A549 (cell line): ENCODE measurements at regions not wholly inside any gene's neighbourhood (a gene's known extent, or its start where the extent isn't known, plus 50 kb on each side); places are given as distances from the start of the nearest gene placed in this dataset.
A peak's percentile ranks its signal among the peaks of the same experiment; 100 is the strongest.

Experiments used
- ATAC-seq, 2 experiments: fragments of 200-7000 bp in 1 of 2; fragments of >200 bp in 1 of 2; cut with Nextera tagmentation in 1 of 2; cut with Tn5 transposase in 1 of 2; 3 replicates each; pipeline versions ENCODE4 v1.8.0 to v1.9.1; 2018 to 2020; ENCODE audit warnings: mild to moderate bottlenecking in 1 of 2, moderate library complexity in 1 of 2
- CTCF ChIA-PET: fragments of 300-600 bp; sonication (Branson Sonifier 250); formaldehyde crosslinking; extraction: SDS; loops from one replicate; lab custom pipeline; 2021; ENCODE audit warnings: antibody characterized with exemption, inconsistent platforms; lab: Yijun Ruan, JAX
- POLR2A ChIA-PET: fragments of 350-600 bp; formaldehyde crosslinking; extraction: SDS; loops from one replicate; lab custom pipeline; 2021; ENCODE audit warnings: antibody characterized with exemption, inconsistent platforms; lab: Yijun Ruan, JAX
- DNase-seq, 2 experiments: peaks; one replicate each; pipeline versions ENCODE4 v3.0.0 to v3.0.0-alpha.2; 2011 to 2016; ENCODE audit warnings: low read depth in 1 of 2, low spot score in 1 of 2
- FAIRE-seq: peaks from 2 replicates; lab custom pipeline; 2011; peaks lifted over from hg19 to GRCh38; lab: Jason Lieb, UNC
- H3K27ac ChIP-seq, 2 experiments: fragments of >200 bp; sonication (Bioruptor Twin); formaldehyde crosslinking; 3 replicates each; pipeline ENCODE4 v1.5.1; 2016 to 2017
- H3K4me1 ChIP-seq: fragments of >200 bp; sonication (Bioruptor Twin); formaldehyde crosslinking; 3 replicates; pipeline ENCODE4 v1.6.1; 2016
- H3K4me2 ChIP-seq: fragments of >200 bp; sonication (Bioruptor Twin); formaldehyde crosslinking; 3 replicates; pipeline ENCODE4 v1.6.1; 2016
- H3K4me3 ChIP-seq: fragments of >200 bp; sonication (Bioruptor Twin); formaldehyde crosslinking; 3 replicates; pipeline ENCODE4 v1.5.1; 2016
- H3K9me3 ChIP-seq: fragments of >200 bp; sonication (Bioruptor Twin); formaldehyde crosslinking; 3 replicates; pipeline ENCODE4 v1.6.1; 2016
- CHD2 ChIP-seq: fragments of 150-350 bp; IDR thresholded peaks from 2 replicates; pipeline ENCODE4 v1.6.1; 2014; ENCODE audit warnings: low read length; ENCODE audit not compliant: partially characterized antibody
- CHD4 ChIP-seq: fragments of 200-600 bp; sonication (generic); IDR thresholded peaks from 2 replicates; pipeline ENCODE4 v1.6.1; 2016; ENCODE audit warnings: antibody characterized with exemption, mild to moderate bottlenecking, borderline replicate concordance
- E2F6 ChIP-seq: IDR thresholded peaks from 2 replicates; pipeline ENCODE4 v1.6.1; 2012; ENCODE audit warnings: low read depth, borderline replicate concordance
- EHF ChIP-seq: fragments of 250-450 bp; sonication (Bioruptor Pico); IDR thresholded peaks from 2 replicates; pipeline ENCODE4 v1.5.0; 2020; ENCODE audit warnings: mild to moderate bottlenecking
- KDM5A ChIP-seq: fragments of 200-600 bp; sonication (generic); IDR thresholded peaks from 2 replicates; pipeline ENCODE4 v1.6.1; 2016; ENCODE audit warnings: antibody characterized with exemption, mild to moderate bottlenecking
- NPAS2 ChIP-seq: fragments of 250-450 bp; sonication (Bioruptor Pico); IDR thresholded peaks from 2 replicates; pipeline ENCODE4 v1.8.0; 2022; ENCODE audit warnings: mild to moderate bottlenecking, moderate library complexity, borderline replicate concordance
- NR3C1 ChIP-seq: fragments of >200 bp; sonication (Bioruptor Twin); formaldehyde crosslinking; IDR thresholded peaks from 3 replicates; pipeline ENCODE4 v1.6.1; 2017
- RAD21 ChIP-seq, 2 experiments: fragments of >200 bp in 1 of 2; sonication (Bioruptor Twin) in 1 of 2; formaldehyde crosslinking in 1 of 2; IDR thresholded peaks in 1 of 2; conservative IDR thresholded peaks in 1 of 2; 2 replicates in 1 of 2; 3 replicates in 1 of 2; pipeline ENCODE4 v1.6.1; 2012 to 2018; ENCODE audit warnings: inconsistent platforms in 1 of 2
- SMC3 ChIP-seq: fragments of >200 bp; sonication (Bioruptor Twin); formaldehyde crosslinking; IDR thresholded peaks from 3 replicates; pipeline ENCODE4 v1.6.1; 2018; ENCODE audit warnings: inconsistent platforms
- SREBF2 ChIP-seq: fragments of 450-650 bp; IDR thresholded peaks from 2 replicates; pipeline ENCODE4 v1.6.1; 2014; ENCODE audit warnings: mild to moderate bottlenecking, moderate library complexity
- TFCP2L1 ChIP-seq: fragments of 250-450 bp; sonication (Bioruptor Pico); IDR thresholded peaks from 2 replicates; pipeline ENCODE4 v1.5.0; 2021; ENCODE audit warnings: mild to moderate bottlenecking
- TP53 ChIP-seq: fragments of 250-450 bp; sonication (Bioruptor Pico); IDR thresholded peaks from 2 replicates; pipeline ENCODE4 v1.5.0; 2021; ENCODE audit warnings: mild to moderate bottlenecking, moderate library complexity
- WGBS: methylation state at CpG from one replicate; pipeline ENCODE4 v1.1.6; 2017; ENCODE audit errors: missing lambda C conversion rate; 5-methylcytosine and 5-hydroxymethylcytosine counted together
- TF ChIP-seq, protein P1 (sequence below): fragments of >200 bp; sonication (Bioruptor Twin); formaldehyde crosslinking; IDR thresholded peaks from 3 replicates; pipeline ENCODE4 v1.5.1; 2016
- TF ChIP-seq, protein P2 (sequence below): fragments of 200-600 bp; sonication (generic); IDR thresholded peaks from 2 replicates; pipeline ENCODE4 v1.6.1; 2016; ENCODE audit warnings: antibody characterized with exemption, mild to moderate bottlenecking, moderate library complexity

- Histone ChIP-seq H3K4me1 (peaks cover 7% of the 10 kb centered on the region; the same call in 2 of the 3 replicates), H3K4me3 (no peak overlapping the region)
- WGBS, result 36% methylated on average over 1 of the region's 1 CpG
- DNase-seq, result peak; percentile 14 to 45
- TF ChIP-seq TP53 (no peak), RAD21 (conservative IDR thresholded peaks at IDR 0.05 in 1 of 2, IDR thresholded peaks at IDR 0.05 in 1 of 2) (peak; percentile 46 to 50; a peak in 4 of 5 replicates), TFCP2L1 (no peak), SMC3 (peak; percentile 57; the same call in 2 of the 3 replicates)
- TF ChIP-seq, protein P1, sequence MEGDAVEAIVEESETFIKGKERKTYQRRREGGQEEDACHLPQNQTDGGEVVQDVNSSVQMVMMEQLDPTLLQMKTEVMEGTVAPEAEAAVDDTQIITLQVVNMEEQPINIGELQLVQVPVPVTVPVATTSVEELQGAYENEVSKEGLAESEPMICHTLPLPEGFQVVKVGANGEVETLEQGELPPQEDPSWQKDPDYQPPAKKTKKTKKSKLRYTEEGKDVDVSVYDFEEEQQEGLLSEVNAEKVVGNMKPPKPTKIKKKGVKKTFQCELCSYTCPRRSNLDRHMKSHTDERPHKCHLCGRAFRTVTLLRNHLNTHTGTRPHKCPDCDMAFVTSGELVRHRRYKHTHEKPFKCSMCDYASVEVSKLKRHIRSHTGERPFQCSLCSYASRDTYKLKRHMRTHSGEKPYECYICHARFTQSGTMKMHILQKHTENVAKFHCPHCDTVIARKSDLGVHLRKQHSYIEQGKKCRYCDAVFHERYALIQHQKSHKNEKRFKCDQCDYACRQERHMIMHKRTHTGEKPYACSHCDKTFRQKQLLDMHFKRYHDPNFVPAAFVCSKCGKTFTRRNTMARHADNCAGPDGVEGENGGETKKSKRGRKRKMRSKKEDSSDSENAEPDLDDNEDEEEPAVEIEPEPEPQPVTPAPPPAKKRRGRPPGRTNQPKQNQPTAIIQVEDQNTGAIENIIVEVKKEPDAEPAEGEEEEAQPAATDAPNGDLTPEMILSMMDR, result peak; percentile 53
- TF ChIP-seq, all 56 proteins: peak for 3
- ChIA-PET CTCF (interaction anchor here (0.6 to 13.1 kb wide), 11 partner anchors 9 to 351 kb away, joined by 3 to 201 read pairs (median 4); no protein-coding TSS in a partner anchor), POLR2A (no interaction called here)
- no peaks in the 10 kb centered on the region for H3K9me3 ChIP-seq
- peak; percentile 28 for FAIRE-seq
- ATAC-seq, result no peak
- no peak overlapping the region for H3K4me2 ChIP-seq
- H3K27ac ChIP-seq, result no peak overlapping the region
These were observed 51.8 kb upstream of the ANK3 start for GRCh38 chr10:60441515-60441914.

GRCh38 chr10:60439641-60440040 is 50.0 kb upstream of the ANK3 start:
- FAIRE-seq, result no peak
- no peaks in the 10 kb centered on the region for H3K9me3 ChIP-seq
- ChIA-PET POLR2A (no interaction called here), CTCF (interaction anchor here (0.9 to 13.1 kb wide), 9 partner anchors 101 to 817 kb away, joined by 3 to 201 read pairs (median 12); no protein-coding TSS in a partner anchor)
- H3K4me3 ChIP-seq, result no peak overlapping the region
- no peak for ATAC-seq
- no peak for DNase-seq
- H3K4me1 ChIP-seq, result no peaks in the 10 kb centered on the region
- no peak overlapping the region for H3K27ac ChIP-seq
- TF ChIP-seq NR3C1 (no peak), EHF (CRISPR knock-in tag) (no peak), CHD2 (no peak), E2F6 (no peak), CHD4 (no peak), SREBF2 (no peak), KDM5A (no peak), RAD21 (conservative IDR thresholded peaks at IDR 0.05 in 1 of 2, IDR thresholded peaks at IDR 0.05 in 1 of 2) (no peak), TP53 (no peak), NPAS2 (CRISPR knock-in tag) (no peak)
- TF ChIP-seq, protein P2, sequence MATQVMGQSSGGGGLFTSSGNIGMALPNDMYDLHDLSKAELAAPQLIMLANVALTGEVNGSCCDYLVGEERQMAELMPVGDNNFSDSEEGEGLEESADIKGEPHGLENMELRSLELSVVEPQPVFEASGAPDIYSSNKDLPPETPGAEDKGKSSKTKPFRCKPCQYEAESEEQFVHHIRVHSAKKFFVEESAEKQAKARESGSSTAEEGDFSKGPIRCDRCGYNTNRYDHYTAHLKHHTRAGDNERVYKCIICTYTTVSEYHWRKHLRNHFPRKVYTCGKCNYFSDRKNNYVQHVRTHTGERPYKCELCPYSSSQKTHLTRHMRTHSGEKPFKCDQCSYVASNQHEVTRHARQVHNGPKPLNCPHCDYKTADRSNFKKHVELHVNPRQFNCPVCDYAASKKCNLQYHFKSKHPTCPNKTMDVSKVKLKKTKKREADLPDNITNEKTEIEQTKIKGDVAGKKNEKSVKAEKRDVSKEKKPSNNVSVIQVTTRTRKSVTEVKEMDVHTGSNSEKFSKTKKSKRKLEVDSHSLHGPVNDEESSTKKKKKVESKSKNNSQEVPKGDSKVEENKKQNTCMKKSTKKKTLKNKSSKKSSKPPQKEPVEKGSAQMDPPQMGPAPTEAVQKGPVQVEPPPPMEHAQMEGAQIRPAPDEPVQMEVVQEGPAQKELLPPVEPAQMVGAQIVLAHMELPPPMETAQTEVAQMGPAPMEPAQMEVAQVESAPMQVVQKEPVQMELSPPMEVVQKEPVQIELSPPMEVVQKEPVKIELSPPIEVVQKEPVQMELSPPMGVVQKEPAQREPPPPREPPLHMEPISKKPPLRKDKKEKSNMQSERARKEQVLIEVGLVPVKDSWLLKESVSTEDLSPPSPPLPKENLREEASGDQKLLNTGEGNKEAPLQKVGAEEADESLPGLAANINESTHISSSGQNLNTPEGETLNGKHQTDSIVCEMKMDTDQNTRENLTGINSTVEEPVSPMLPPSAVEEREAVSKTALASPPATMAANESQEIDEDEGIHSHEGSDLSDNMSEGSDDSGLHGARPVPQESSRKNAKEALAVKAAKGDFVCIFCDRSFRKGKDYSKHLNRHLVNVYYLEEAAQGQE, result no peak
- H3K4me2 ChIP-seq, result no peak overlapping the region
- 100% methylated on average over 2 of the region's 2 CpGs for WGBS
